ENCODE measurements at regions not wholly inside any gene's neighbourhood (a gene's known extent, or its start where the extent isn't known, plus 50 kb on each side); places are given as distances from the start of the nearest gene placed in this dataset.
"Not testable (repeated sequence)": the region's sequence is repeated elsewhere in the genome, so short reads cannot be mapped to it uniquely, and the experiment has no call there.

DNA sequence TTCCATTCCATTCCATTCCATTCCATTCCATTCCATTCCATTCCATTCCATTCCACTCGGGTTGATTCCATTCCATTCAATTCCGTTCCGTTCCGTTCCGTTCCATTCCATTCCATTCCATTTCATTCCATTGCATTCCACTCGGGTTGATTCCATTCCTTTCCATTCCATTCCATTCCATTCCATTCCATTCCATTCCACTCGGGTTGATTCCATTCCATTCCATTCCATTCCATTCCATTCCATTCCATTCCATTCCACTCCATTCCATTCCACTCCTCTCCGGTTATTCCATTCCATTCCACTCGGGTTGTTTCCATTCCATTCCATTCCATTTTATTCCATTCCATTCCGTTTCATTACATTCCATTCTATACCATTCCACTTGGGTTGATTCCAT is 151.0 kb downstream of the CWH43 start:
- H3K4me1 ChIP-seq (ENCODE audit: control insufficient read depth, insufficient read depth, low read length); DNase-seq (ENCODE audit: low read depth, low spot score); H3K4me3 ChIP-seq (ENCODE audit: low read length); H3K9me3 ChIP-seq (ENCODE audit: control insufficient read depth, insufficient read depth, low read length); H3K27me3 ChIP-seq (ENCODE audit: control insufficient read depth, insufficient read depth, low read length); H3K27ac ChIP-seq (ENCODE audit: low read length); H3K36me3 ChIP-seq (ENCODE audit: control insufficient read depth, insufficient read depth, low read length): not testable (repeated sequence)
- WGBS (ENCODE audit: insufficient coverage, insufficient read length), result no CpG with 5 or more reads among the region's 10 CpGs

DNA sequence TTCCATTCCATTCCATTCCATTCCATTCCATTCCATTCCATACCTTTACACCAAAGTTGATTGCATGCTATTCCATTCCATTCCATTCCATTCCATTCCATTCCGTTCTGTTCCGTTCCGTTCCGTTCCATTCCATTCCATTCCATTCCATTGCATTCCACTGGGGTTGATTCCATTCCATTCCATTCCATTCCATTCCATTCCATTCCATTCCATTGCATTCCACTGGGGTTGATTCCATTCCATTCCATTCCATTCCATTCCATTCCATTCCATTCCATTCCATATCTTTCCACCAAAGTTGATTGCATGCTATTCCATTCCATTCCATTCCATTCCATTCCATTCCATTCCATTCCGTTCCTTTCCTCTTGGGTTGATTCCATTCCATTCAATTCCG is 151.9 kb downstream of the CWH43 start:
- H3K9me3 ChIP-seq (ENCODE audit: control insufficient read depth, insufficient read depth, low read length); H3K4me1 ChIP-seq (ENCODE audit: control insufficient read depth, insufficient read depth, low read length); H3K4me3 ChIP-seq (ENCODE audit: low read length); DNase-seq (ENCODE audit: low read depth, low spot score); H3K27me3 ChIP-seq (ENCODE audit: control insufficient read depth, insufficient read depth, low read length); H3K36me3 ChIP-seq (ENCODE audit: control insufficient read depth, insufficient read depth, low read length); H3K27ac ChIP-seq (ENCODE audit: low read length): not testable (repeated sequence)
- 100% methylated on average over 4 of the region's 6 CpGs for WGBS (ENCODE audit: insufficient coverage, insufficient read length)

DNA sequence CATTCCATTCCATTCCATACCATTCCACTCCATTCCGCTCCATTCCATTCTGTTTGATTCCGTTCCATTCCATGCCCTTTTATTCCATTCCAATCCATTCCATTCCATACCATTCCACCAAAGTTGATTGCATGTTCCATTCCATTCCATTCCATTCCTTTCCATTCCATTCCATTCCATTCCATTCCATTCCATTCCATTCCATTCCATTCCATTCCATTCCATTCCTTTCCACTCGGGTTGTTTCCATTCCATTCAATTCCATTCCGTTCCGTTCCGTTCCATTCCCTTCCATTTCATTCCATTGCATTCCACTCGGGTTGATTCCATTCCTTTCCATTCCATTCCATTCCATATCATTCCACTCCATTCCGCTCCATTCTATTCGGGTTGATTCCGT is 152.7 kb downstream of the CWH43 start:
- not testable (repeated sequence) for H3K9me3 ChIP-seq (ENCODE audit: control insufficient read depth, insufficient read depth, low read length); H3K27ac ChIP-seq (ENCODE audit: low read length); H3K36me3 ChIP-seq (ENCODE audit: control insufficient read depth, insufficient read depth, low read length); DNase-seq (ENCODE audit: low read depth, low spot score); H3K4me1 ChIP-seq (ENCODE audit: control insufficient read depth, insufficient read depth, low read length); H3K27me3 ChIP-seq (ENCODE audit: control insufficient read depth, insufficient read depth, low read length); H3K4me3 ChIP-seq (ENCODE audit: low read length)
- 100% methylated on average over 1 of the region's 10 CpGs for WGBS (ENCODE audit: insufficient coverage, insufficient read length)

DNA sequence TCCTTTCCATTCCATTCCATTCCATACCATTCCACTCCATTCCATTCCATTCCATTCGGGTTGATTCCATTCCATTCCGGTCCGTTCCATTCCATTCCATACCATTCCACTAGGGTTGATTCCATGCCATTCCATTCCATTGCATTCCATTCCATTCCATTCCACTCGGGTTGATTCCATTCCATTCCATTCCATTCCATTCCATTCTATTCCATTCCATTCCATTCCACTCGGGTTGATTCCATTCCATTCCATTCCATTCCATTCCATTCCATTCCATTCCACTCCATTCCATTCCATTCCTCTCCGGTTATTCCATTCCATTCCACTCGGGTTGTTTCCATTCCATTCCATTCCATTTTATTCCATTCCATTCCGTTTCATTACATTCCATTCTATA is 153.4 kb downstream of the CWH43 start:
- H3K4me3 ChIP-seq (ENCODE audit: low read length); H3K27ac ChIP-seq (ENCODE audit: low read length); DNase-seq (ENCODE audit: low read depth, low spot score); H3K9me3 ChIP-seq (ENCODE audit: control insufficient read depth, insufficient read depth, low read length); H3K36me3 ChIP-seq (ENCODE audit: control insufficient read depth, insufficient read depth, low read length); H3K4me1 ChIP-seq (ENCODE audit: control insufficient read depth, insufficient read depth, low read length); H3K27me3 ChIP-seq (ENCODE audit: control insufficient read depth, insufficient read depth, low read length): not testable (repeated sequence)
- WGBS (ENCODE audit: insufficient coverage, insufficient read length), result no CpG with 5 or more reads among the region's 8 CpGs

DNA sequence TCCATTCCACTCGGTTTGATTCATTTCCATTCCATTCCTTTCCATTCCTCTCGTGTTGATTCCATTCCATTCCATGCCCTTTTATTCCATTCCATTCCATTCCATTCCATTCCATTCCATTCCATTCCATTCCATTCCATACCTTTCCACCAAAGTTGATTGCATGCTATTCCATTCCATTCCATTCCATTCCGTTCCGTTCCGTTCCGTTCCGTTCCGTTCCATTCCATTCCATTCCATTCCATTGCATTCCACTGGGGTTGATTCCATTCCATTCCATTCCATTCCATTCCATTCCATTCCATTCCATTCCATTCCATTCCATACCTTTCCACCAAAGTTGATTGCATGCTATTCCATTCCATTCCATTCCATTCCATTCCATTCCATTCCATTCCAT is 154.3 kb downstream of the CWH43 start:
- not testable (repeated sequence) for H3K36me3 ChIP-seq (ENCODE audit: control insufficient read depth, insufficient read depth, low read length); H3K4me1 ChIP-seq (ENCODE audit: control insufficient read depth, insufficient read depth, low read length); DNase-seq (ENCODE audit: low read depth, low spot score); H3K9me3 ChIP-seq (ENCODE audit: control insufficient read depth, insufficient read depth, low read length); H3K27ac ChIP-seq (ENCODE audit: low read length); H3K27me3 ChIP-seq (ENCODE audit: control insufficient read depth, insufficient read depth, low read length); H3K4me3 ChIP-seq (ENCODE audit: low read length)
- no CpG with 5 or more reads among the region's 8 CpGs for WGBS (ENCODE audit: insufficient coverage, insufficient read length)

DNA sequence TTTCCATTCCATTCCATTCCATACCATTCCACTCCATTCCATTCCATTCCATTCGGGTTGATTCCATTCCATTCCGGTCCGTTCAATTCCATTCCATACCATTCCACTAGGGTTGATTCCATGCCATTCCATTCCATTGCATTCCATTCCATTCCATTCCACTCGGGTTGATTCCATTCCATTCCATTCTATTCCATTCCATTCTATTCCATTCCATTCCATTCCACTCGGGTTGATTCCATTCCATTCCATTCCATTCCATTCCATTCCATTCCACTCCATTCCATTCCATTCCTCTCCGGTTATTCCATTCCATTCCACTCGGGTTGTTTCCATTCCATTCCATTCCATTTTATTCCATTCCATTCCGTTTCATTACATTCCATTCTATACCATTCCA is 155.9 kb downstream of the CWH43 start:
- H3K27ac ChIP-seq (ENCODE audit: low read length); H3K4me1 ChIP-seq (ENCODE audit: control insufficient read depth, insufficient read depth, low read length); H3K4me3 ChIP-seq (ENCODE audit: low read length); DNase-seq (ENCODE audit: low read depth, low spot score); H3K9me3 ChIP-seq (ENCODE audit: control insufficient read depth, insufficient read depth, low read length); H3K27me3 ChIP-seq (ENCODE audit: control insufficient read depth, insufficient read depth, low read length); H3K36me3 ChIP-seq (ENCODE audit: control insufficient read depth, insufficient read depth, low read length): not testable (repeated sequence)
- WGBS (ENCODE audit: insufficient coverage, insufficient read length), result no CpG with 5 or more reads among the region's 8 CpGs

DNA sequence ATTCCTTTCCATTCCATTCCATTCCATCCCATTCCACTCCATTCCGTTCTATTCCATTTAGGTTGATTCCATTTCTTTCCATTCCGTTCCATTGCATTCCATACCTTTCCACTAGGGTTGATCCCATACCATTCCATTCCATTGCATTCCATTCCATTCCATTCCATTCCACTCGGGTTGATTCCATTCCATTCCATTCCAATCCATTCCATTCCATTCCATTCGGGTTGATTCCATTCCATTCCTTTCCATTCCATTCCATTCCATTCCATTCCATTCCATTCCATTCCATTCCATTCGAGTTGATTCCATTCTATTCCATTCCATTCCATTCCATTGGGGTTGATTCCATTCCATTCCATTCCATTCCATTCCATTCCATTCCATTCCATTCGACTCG is 161.1 kb downstream of the CWH43 start:
- H3K36me3 ChIP-seq (ENCODE audit: control insufficient read depth, insufficient read depth, low read length); H3K27ac ChIP-seq (ENCODE audit: low read length); H3K27me3 ChIP-seq (ENCODE audit: control insufficient read depth, insufficient read depth, low read length); DNase-seq (ENCODE audit: low read depth, low spot score); H3K4me1 ChIP-seq (ENCODE audit: control insufficient read depth, insufficient read depth, low read length); H3K4me3 ChIP-seq (ENCODE audit: low read length): not testable (repeated sequence)
- WGBS (ENCODE audit: insufficient coverage, insufficient read length), result no CpG with 5 or more reads among the region's 7 CpGs
- H3K9me3 ChIP-seq (ENCODE audit: control insufficient read depth, insufficient read depth, low read length), result peaks cover 17% of the 10 kb centered on the region

DNA sequence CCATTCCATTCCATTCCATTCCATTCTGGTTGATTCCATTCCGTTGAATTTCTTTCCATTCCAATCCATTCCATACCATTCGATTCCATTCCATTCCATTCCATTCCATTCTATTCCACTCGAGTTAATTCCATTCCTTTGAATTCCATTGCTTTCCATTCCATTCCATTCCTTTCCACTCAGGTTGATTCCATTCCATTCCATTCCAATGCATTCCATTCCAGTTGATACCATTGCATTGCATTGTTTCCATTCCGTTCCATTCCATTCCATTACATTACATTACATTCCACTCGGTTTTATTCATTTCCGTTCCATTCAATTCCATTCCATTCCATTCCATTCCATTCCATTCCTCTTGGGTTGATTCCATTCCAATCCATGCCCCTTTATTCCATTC is 161.5 kb downstream of the CWH43 start:
- H3K9me3 ChIP-seq (ENCODE audit: control insufficient read depth, insufficient read depth, low read length), result peaks cover 17% of the 10 kb centered on the region
- 100% methylated on average over 3 of the region's 6 CpGs for WGBS (ENCODE audit: insufficient coverage, insufficient read length)
- H3K4me3 ChIP-seq (ENCODE audit: low read length); H3K27me3 ChIP-seq (ENCODE audit: control insufficient read depth, insufficient read depth, low read length); H3K36me3 ChIP-seq (ENCODE audit: control insufficient read depth, insufficient read depth, low read length); H3K27ac ChIP-seq (ENCODE audit: low read length); DNase-seq (ENCODE audit: low read depth, low spot score); H3K4me1 ChIP-seq (ENCODE audit: control insufficient read depth, insufficient read depth, low read length): not testable (repeated sequence)

DNA sequence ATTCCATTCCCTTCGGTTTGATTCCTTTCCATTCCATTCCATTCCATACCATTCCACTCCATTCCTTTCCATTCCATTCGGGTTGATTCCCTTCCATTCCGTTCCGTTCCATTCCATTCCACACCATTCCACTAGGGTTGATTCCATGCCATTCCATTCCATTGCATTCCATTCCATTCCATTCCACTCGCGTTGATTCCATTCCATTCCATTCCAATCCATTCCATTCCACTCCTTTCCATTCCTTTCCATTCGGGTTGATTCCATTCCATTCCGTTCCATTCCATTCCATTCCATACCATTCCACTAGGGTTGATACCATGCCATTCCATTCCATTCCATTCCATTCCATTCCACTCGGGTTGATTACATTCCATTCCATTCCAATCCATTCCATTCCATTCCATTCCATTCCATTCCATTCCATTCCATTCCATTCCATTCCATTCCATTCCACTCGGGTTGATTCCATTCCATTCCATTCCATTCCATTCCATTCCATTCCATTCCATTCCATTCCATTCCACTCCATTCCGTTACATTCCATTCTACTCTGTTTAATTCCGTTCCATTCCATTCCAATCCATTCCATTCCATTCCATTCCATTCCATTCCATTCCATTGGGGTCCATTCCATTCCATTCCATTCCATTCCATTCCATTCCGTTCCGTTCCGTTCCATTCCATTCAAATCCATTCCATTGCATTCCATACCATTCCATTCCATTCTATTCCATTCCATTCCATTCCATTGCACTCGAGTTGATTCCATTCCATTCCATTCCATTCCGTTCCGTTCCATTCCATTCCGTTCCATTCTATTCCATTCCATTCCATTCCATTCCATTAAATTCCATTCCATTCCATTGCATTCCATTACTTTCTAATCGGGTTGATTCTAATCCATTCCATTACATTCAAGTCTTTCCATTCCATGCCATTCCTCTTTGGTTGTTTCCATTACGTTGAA is 163.2 kb downstream of the CWH43 start:
- peaks cover 19% of the 10 kb centered on the region for H3K9me3 ChIP-seq (ENCODE audit: control insufficient read depth, insufficient read depth, low read length)
- 100% methylated on average over 17 of the region's 21 CpGs for WGBS (ENCODE audit: insufficient coverage, insufficient read length)
- H3K27me3 ChIP-seq (ENCODE audit: control insufficient read depth, insufficient read depth, low read length); H3K4me1 ChIP-seq (ENCODE audit: control insufficient read depth, insufficient read depth, low read length); H3K36me3 ChIP-seq (ENCODE audit: control insufficient read depth, insufficient read depth, low read length); H3K4me3 ChIP-seq (ENCODE audit: low read length); H3K27ac ChIP-seq (ENCODE audit: low read length): not testable (repeated sequence)
- DNase-seq (ENCODE audit: low read depth, low spot score), result peak; percentile 91

DNA sequence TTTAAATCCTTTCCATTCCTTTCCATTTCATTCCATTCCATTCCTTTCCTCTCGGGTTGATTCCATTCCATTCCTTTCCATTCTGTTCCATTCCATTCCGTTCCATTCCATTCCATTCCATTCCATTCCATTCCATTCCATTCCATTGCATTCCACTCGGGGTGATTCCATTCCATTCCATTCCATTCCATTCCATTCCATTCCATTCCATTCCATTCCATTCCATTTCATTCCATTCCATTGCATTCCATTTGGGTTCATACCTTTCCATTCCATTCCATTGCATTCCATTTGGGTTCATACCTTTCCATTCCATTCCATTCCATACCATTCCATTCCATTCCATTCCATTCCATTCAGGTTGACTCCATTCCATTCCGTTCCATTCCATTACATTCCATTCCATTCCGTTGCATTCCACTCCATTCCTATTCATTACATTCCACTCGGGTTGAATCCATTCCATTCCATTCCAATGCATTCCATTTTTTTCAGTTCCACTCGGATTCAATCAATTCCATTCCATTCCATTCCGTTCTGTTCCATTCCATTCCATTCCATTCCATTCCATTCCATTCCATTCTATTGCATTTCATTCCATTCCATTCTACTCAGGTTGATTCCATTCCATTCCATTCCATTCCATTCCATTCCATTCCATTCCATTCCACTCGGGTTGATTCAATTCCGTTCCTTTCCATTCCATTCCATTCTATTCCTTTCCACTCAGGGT is 164.4 kb downstream of the CWH43 start:
- over 99% methylated on average over 8 of the region's 10 CpGs for WGBS (ENCODE audit: insufficient coverage, insufficient read length)
- not testable (repeated sequence) for H3K4me1 ChIP-seq (ENCODE audit: control insufficient read depth, insufficient read depth, low read length); H3K4me3 ChIP-seq (ENCODE audit: low read length); H3K27me3 ChIP-seq (ENCODE audit: control insufficient read depth, insufficient read depth, low read length); H3K36me3 ChIP-seq (ENCODE audit: control insufficient read depth, insufficient read depth, low read length); DNase-seq (ENCODE audit: low read depth, low spot score); H3K27ac ChIP-seq (ENCODE audit: low read length)
- peaks cover 23% of the 10 kb centered on the region for H3K9me3 ChIP-seq (ENCODE audit: control insufficient read depth, insufficient read depth, low read length)
